KOPT-K1 (cell line): ENCODE measurements at regions not wholly inside any gene's neighbourhood (a gene's known extent, or its start where the extent isn't known, plus 50 kb on each side); places are given as distances from the start of the nearest gene placed in this dataset.

Experiments
- H3K27ac ChIP-seq: fragments of 200-600 bp; sonication (generic); 2 replicates; pipeline ENCODE4 v1.5.1; 2016; ENCODE audit warnings: antibody characterized with exemption, mild to moderate bottlenecking, low read depth, low read length; ENCODE audit not compliant: poor library complexity, severe bottlenecking
- H3K36me3 ChIP-seq: fragments of 200-600 bp; sonication (generic); 2 replicates; pipeline ENCODE4 v1.5.1; 2017; ENCODE audit warnings: antibody characterized with exemption, mild to moderate bottlenecking, low read length, moderate library complexity; ENCODE audit not compliant: insufficient read depth
- H3K9me3 ChIP-seq: fragments of 200-600 bp; sonication (generic); 2 replicates; pipeline ENCODE4 v1.5.1; 2017; ENCODE audit warnings: antibody characterized with exemption, low read length, mild to moderate bottlenecking; ENCODE audit not compliant: insufficient read depth, poor library complexity, severe bottlenecking

GRCh38 chr15:31831596-31831995, 198.7 kb upstream of the CHRNA7 start:
- Histone ChIP-seq H3K9me3 (no peaks in the 10 kb centered on the region), H3K27ac (no peak overlapping the region), H3K36me3 (no peaks in the 10 kb centered on the region)

- Histone ChIP-seq H3K36me3 (no peaks in the 10 kb centered on the region), H3K27ac (no peak overlapping the region), H3K9me3 (no peaks in the 10 kb centered on the region)
These were observed 195.7 kb upstream of the CHRNA7 start for GRCh38 chr15:31834654-31835053.

- no peaks in the 10 kb centered on the region for H3K9me3 ChIP-seq
- no peak overlapping the region for H3K27ac ChIP-seq
- no peaks in the 10 kb centered on the region for H3K36me3 ChIP-seq
These were observed 190.9 kb upstream of the CHRNA7 start for GRCh38 chr15:31839388-31839787.

GRCh38 chr15:31840849-31841476, 189.4 kb upstream of the CHRNA7 start:
- Histone ChIP-seq H3K27ac (no peak overlapping the region), H3K36me3 (no peaks in the 10 kb centered on the region), H3K9me3 (no peaks in the 10 kb centered on the region)

- no peak overlapping the region for H3K27ac ChIP-seq
- H3K9me3 ChIP-seq: no peaks in the 10 kb centered on the region
- H3K36me3 ChIP-seq: no peaks in the 10 kb centered on the region
These were observed 187.7 kb upstream of the CHRNA7 start for GRCh38 chr15:31842532-31843195.

GRCh38 chr15:31843426-31844055, 186.8 kb upstream of the CHRNA7 start:
- no peak overlapping the region for H3K27ac ChIP-seq

GRCh38 chr15:31845791-31846190, 184.5 kb upstream of the CHRNA7 start:
- H3K36me3 ChIP-seq: no peaks in the 10 kb centered on the region
- H3K27ac ChIP-seq: no peak overlapping the region
- H3K9me3 ChIP-seq: peaks cover 5% of the 10 kb centered on the region

More at GRCh38 chr15:31843426-31844055, 186.8 kb upstream of the CHRNA7 start:
- H3K9me3 ChIP-seq: peaks cover 2% of the 10 kb centered on the region
- H3K36me3 ChIP-seq: no peaks in the 10 kb centered on the region

GRCh38 chr15:31847961-31848360, 182.4 kb upstream of the CHRNA7 start:
- H3K9me3 ChIP-seq: peaks cover 5% of the 10 kb centered on the region
- H3K27ac ChIP-seq: no peak overlapping the region
- no peaks in the 10 kb centered on the region for H3K36me3 ChIP-seq

GRCh38 chr15:31848621-31849020, 181.7 kb upstream of the CHRNA7 start:
- H3K9me3 ChIP-seq: peaks cover 5% of the 10 kb centered on the region
- H3K36me3 ChIP-seq: no peaks in the 10 kb centered on the region
- no peak overlapping the region for H3K27ac ChIP-seq

GRCh38 chr15:31852933-31853799, 177.1 kb upstream of the CHRNA7 start:
- H3K27ac ChIP-seq: no peak overlapping the region
- H3K36me3 ChIP-seq: no peaks in the 10 kb centered on the region
- peaks cover 5% of the 10 kb centered on the region for H3K9me3 ChIP-seq

GRCh38 chr15:31856581-31856980, 173.7 kb upstream of the CHRNA7 start:
- H3K9me3 ChIP-seq: no peaks in the 10 kb centered on the region
- no peak overlapping the region for H3K27ac ChIP-seq
- H3K36me3 ChIP-seq: no peaks in the 10 kb centered on the region

- no peaks in the 10 kb centered on the region for H3K36me3 ChIP-seq
- no peaks in the 10 kb centered on the region for H3K9me3 ChIP-seq
- no peak overlapping the region for H3K27ac ChIP-seq
These were observed 173.1 kb upstream of the CHRNA7 start for GRCh38 chr15:31857194-31857593.

GRCh38 chr15:31858026-31858425, 172.3 kb upstream of the CHRNA7 start:
- Histone ChIP-seq H3K27ac (no peak overlapping the region), H3K9me3 (no peaks in the 10 kb centered on the region), H3K36me3 (no peaks in the 10 kb centered on the region)

- no peaks in the 10 kb centered on the region for H3K36me3 ChIP-seq
- H3K9me3 ChIP-seq: no peaks in the 10 kb centered on the region
- no peak overlapping the region for H3K27ac ChIP-seq
These were observed 164.1 kb upstream of the CHRNA7 start for GRCh38 chr15:31866248-31866647.
